T-cell (primary cell): ENCODE measurements at regions not wholly inside any gene's neighbourhood (a gene's known extent, or its start where the extent isn't known, plus 50 kb on each side); places are given as distances from the start of the nearest gene placed in this dataset.
"Not testable (repeated sequence)": the region's sequence is repeated elsewhere in the genome, so short reads cannot be mapped to it uniquely, and the experiment has no call there.

Source experiments
- ATAC-seq, 4 experiments: fragments of 200-7000 bp in 3 of 4; fragments of 150-1000 bp in 1 of 4; cut with Tn5 transposase; replicated peaks in 1 of 4; 1 replicate in 3 of 4; 2 replicates in 1 of 4; pipeline ENCODE4 v1.10.0; 2021; ENCODE audit warnings: moderate library complexity in 3 of 4, mild to moderate bottlenecking in 2 of 4, moderate number of reproducible peaks in 1 of 4
- CTCF ChIA-PET, 2 donors: fragments of 300-600 bp; sonication (Branson Sonifier 250); formaldehyde crosslinking; loops; one replicate each; lab custom pipeline; 2022; ENCODE audit warnings: antibody characterized with exemption in 2 of 2; lab: Charles Lee
- POLR2A ChIA-PET, 2 donors: fragments of 300-600 bp; sonication (Branson Sonifier 250); formaldehyde crosslinking; loops; one replicate each; lab custom pipeline; 2022; ENCODE audit warnings: antibody characterized with exemption in 2 of 2; lab: Charles Lee
- DNase-seq, 35 experiments: peaks; one replicate each; pipeline versions ENCODE4 v3.0.0 to v3.0.0-alpha.2; 2013 to 2023
- H3K27ac ChIP-seq: one replicate; pipeline ENCODE4 v1.5.1; 2013; ENCODE audit warnings: low read length
- H3K27me3 ChIP-seq, 2 experiments: replicated peaks in 1 of 2; 1 replicate in 1 of 2; 2 replicates in 1 of 2; pipeline versions ENCODE4 v1.6.1 to v1.7.0; 2013; ENCODE audit warnings: low read length in 1 of 2, mixed read lengths in 1 of 2; ENCODE audit not compliant: control insufficient read depth in 2 of 2, insufficient read depth in 2 of 2; ENCODE audit errors: extremely low read depth in 1 of 2
- H3K36me3 ChIP-seq, 2 donors: 1 replicate in 1 of 2; 2 replicates in 1 of 2; pipeline versions ENCODE4 v1.6.1 to v1.7.0; 2013; ENCODE audit warnings: low read length in 1 of 2; ENCODE audit not compliant: control insufficient read depth in 2 of 2, insufficient read depth in 1 of 2; ENCODE audit errors: extremely low read depth in 1 of 2
- H3K4me1 ChIP-seq, 2 experiments: 1 replicate in 1 of 2; 2 replicates in 1 of 2; pipeline versions ENCODE4 v1.6.1 to v1.7.0; 2013; ENCODE audit warnings: low read length in 2 of 2, mixed read lengths in 1 of 2; ENCODE audit not compliant: insufficient read depth in 2 of 2, control insufficient read depth in 1 of 2; ENCODE audit errors: extremely low read depth in 1 of 2
- H3K4me3 ChIP-seq, 2 donors: 1 replicate in 1 of 2; 2 replicates in 1 of 2; pipeline versions ENCODE4 v1.5.1 to v1.7.0; 2013; ENCODE audit warnings: mild to moderate bottlenecking in 2 of 2, low read length in 1 of 2, moderate library complexity in 1 of 2; ENCODE audit not compliant: control insufficient read depth in 1 of 2; ENCODE audit errors: extremely low read depth in 1 of 2
- H3K9me3 ChIP-seq: 2 replicates; pipeline ENCODE4 v1.7.0; 2013
- H3K27ac Mint-ChIP-seq, 2 donors: one replicate each; pipeline ENCODE4 v1.8.0; 2020 to 2021; ENCODE audit warnings: mild to moderate bottlenecking in 2 of 2, mixed read lengths in 2 of 2
- H3K27me3 Mint-ChIP-seq, 2 donors: one replicate each; pipeline ENCODE4 v1.8.0; 2021 to 2022; ENCODE audit warnings: mixed read lengths in 2 of 2
- H3K36me3 Mint-ChIP-seq: one replicate; pipeline ENCODE4 v1.8.0; 2021; ENCODE audit warnings: mixed read lengths
- H3K4me1 Mint-ChIP-seq, 3 donors: one replicate each; pipeline ENCODE4 v1.8.0; 2020 to 2022; ENCODE audit warnings: mixed read lengths in 3 of 3, mild to moderate bottlenecking in 1 of 3
- H3K4me3 Mint-ChIP-seq, 3 donors: one replicate each; pipeline ENCODE4 v1.8.0; 2020 to 2022; ENCODE audit warnings: mild to moderate bottlenecking in 3 of 3, mixed read lengths in 3 of 3, moderate library complexity in 3 of 3
- H3K9me3 Mint-ChIP-seq, 3 donors: one replicate each; pipeline ENCODE4 v1.8.0; 2020 to 2022; ENCODE audit warnings: mixed read lengths in 3 of 3
- WGBS: methylation state at CpG from one replicate; pipeline ENCODE4 v1.1.5; 2013; ENCODE audit warnings: missing lambda C conversion rate; ENCODE audit not compliant: insufficient coverage; 5-methylcytosine and 5-hydroxymethylcytosine counted together

DNA sequence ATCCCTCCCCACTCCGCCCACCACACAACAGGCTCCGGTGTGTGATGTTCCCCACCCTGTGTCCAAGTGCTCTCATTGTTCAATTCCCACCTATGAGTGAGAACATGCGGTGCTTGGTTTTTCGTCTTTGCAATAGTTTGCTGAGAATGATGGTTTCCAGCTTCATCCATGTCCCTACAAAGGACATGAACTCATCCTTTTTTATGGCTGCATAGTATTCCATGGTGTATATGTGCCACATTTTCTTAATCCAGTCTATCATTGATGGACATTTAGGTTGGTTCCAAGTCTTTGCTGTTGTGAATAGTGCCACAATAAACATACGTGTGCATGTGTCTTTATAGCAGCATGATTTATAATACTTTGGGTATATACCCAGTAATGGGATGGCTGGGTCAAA is 81.0 kb upstream of the TINAGL1 start:
- H3K27me3 ChIP-seq = peaks cover 0 to 12% of the 10 kb centered on the region in 2 experiments
- H3K27me3 Mint-ChIP-seq, H3K4me1 Mint-ChIP-seq, CTCF ChIA-PET, H3K36me3 Mint-ChIP-seq, H3K27ac Mint-ChIP-seq, POLR2A ChIA-PET, H3K9me3 Mint-ChIP-seq, ATAC-seq, H3K4me1 ChIP-seq, H3K36me3 ChIP-seq, H3K4me3 ChIP-seq, H3K9me3 ChIP-seq, H3K4me3 Mint-ChIP-seq, DNase-seq, H3K27ac ChIP-seq: not testable (repeated sequence)
- no CpG with 5 or more reads among the region's 5 CpGs for WGBS

DNA sequence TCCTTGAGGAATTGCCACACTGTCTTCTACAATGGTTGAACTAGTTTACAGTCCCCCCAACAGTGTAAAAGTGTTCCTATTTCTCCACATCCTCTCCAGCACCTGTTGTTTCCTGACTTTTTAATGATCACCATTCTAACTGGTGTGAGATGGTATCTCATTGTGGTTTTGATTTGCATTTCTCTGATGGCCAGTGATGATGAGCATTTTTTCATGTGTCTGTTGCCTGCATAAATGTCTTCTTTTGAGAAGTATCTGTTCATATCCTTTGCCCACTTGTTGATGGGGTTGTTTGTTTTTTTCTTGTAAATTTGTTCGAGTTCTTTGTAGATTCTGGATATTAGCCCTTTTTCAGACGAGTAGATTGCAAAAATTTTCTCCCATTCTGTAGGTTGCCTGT is 80.5 kb upstream of the TINAGL1 start:
- peaks cover 0 to 12% of the 10 kb centered on the region in 2 experiments for H3K27me3 ChIP-seq
- H3K27ac Mint-ChIP-seq, POLR2A ChIA-PET, DNase-seq, H3K4me1 ChIP-seq, H3K27ac ChIP-seq, H3K4me3 Mint-ChIP-seq, H3K4me3 ChIP-seq, H3K9me3 Mint-ChIP-seq, H3K36me3 ChIP-seq, H3K4me1 Mint-ChIP-seq, H3K27me3 Mint-ChIP-seq, H3K9me3 ChIP-seq, H3K36me3 Mint-ChIP-seq, CTCF ChIA-PET, ATAC-seq: not testable (repeated sequence)
- no CpG with 5 or more reads among the region's 2 CpGs for WGBS

DNA sequence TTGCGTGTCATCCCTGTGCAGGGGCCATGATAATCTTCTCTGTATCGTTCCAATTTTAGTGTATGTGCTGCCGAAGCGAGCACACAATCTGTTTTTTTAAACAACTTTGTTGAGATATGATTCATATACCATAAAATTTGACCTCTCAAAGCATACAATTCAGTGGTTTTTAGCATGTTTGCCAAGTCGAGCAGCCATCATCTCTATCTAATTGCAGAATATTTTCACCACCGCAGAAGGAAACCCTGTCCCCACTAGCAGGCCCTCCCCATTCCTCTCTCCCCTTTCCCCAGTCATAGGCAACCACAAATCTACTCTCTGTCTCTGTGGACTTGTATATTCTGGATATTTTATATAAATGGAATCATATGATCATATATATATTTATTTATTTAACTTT is 78.7 kb upstream of the TINAGL1 start:
- Histone ChIP-seq H3K27me3 (peaks cover 0 to 23% of the 10 kb centered on the region in 2 experiments), H3K36me3 (no peaks in the 10 kb centered on the region), H3K4me1 (no peaks in the 10 kb centered on the region), H3K27ac (no peak overlapping the region), H3K9me3 (no peaks in the 10 kb centered on the region), H3K4me3 (no peak overlapping the region)
- ATAC-seq (no peak), DNase-seq (no peak)
- POLR2A ChIA-PET = no interaction called here
- Mint-ChIP-seq H3K4me3 (no peak overlapping the region), H3K36me3 (no peaks in the 10 kb centered on the region), H3K4me1 (no peaks in the 10 kb centered on the region), H3K9me3 (no peaks in the 10 kb centered on the region), H3K27ac (no peak overlapping the region), H3K27me3 (peaks cover 0 to 18% of the 10 kb centered on the region in 2 donors)
- CTCF ChIA-PET = interaction anchor here in 1 of 2 donors (1.1 kb wide), 1 partner anchor 52 kb away, joined by 3 read pairs; no protein-coding TSS in a partner anchor
- 90% methylated on average over 3 of the region's 6 CpGs for WGBS

DNA sequence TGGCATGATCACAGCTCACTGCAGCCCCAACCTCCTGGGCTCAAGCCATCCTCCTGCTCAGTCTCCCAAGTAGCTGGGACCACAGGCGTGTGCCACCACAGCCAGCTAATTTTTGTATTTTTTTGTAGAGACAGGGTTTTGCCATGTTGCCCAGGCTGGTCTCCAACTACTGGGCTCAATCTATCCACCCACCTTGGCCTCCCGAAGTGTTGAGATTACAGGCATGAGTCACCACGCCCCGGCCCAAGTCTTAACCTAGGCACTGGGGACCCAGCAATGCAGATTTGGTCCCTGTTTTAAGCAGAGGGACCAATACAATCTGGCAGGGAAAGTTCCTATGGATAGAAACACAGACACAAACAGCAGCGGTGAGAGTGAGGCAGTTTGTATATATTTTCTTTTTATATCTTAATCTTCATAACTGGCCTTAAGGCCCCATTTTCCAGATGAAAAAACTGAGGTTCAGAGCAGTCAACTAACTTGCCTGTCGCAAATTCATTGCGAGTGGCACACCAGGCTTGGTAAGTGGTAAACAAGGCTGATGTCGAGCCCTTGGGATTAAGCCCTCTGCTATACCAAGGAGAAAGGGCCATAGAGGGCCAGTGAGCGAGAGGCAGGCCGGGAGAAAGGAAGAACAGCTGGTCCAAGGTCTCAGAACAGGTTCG is 77.8 kb upstream of the TINAGL1 start:
- H3K36me3 ChIP-seq = no peaks in the 10 kb centered on the region
- no peak for DNase-seq
- H3K4me3 ChIP-seq = no peak overlapping the region
- POLR2A ChIA-PET = no interaction called here
- CTCF ChIA-PET = interaction anchor here in 1 of 2 donors (1.1 kb wide), 1 partner anchor 51 kb away, joined by 3 read pairs; no protein-coding TSS in a partner anchor
- Mint-ChIP-seq H3K27ac (no peak overlapping the region), H3K36me3 (no peaks in the 10 kb centered on the region), H3K4me1 (no peaks in the 10 kb centered on the region), H3K27me3 (peaks cover 0 to 19% of the 10 kb centered on the region in 2 donors), H3K9me3 (no peaks in the 10 kb centered on the region), H3K4me3 (no peak overlapping the region)
- no peaks in the 10 kb centered on the region for H3K4me1 ChIP-seq
- H3K27me3 ChIP-seq = peaks cover 0 to 29% of the 10 kb centered on the region in 2 experiments
- ATAC-seq = no peak
- no peaks in the 10 kb centered on the region for H3K9me3 ChIP-seq
- no peak overlapping the region for H3K27ac ChIP-seq
- 76% methylated on average over 5 of the region's 11 CpGs for WGBS

DNA sequence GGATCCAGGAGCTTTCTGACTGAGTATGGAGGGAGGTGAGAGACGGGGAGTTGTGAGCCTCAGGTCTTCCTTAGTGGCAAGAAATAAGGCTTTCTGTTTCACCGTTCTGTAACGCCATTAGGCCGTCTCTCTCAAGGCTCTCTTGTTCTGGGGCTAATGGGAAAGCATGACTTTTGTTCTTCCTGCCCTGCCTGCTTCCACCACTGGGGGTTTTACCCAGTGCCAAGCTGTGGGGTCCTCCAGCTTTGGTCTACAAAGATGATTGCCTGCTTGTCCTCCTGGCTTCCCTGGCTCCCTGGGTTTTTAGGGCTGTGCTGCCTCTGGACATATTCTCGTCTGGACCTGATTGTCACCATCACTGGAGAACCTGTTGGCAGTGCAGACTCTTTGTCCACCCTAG is 74.8 kb upstream of the TINAGL1 start:
- Histone ChIP-seq H3K4me3 (no peak overlapping the region), H3K27me3 (peaks cover 0 to 51% of the 10 kb centered on the region in 2 experiments), H3K27ac (no peak overlapping the region), H3K36me3 (no peaks in the 10 kb centered on the region), H3K9me3 (no peaks in the 10 kb centered on the region), H3K4me1 (peaks cover 7 to 16% of the 10 kb centered on the region in 2 experiments)
- peaks cover 0 to 29% of the 10 kb centered on the region in 2 donors for H3K27me3 Mint-ChIP-seq
- ChIA-PET CTCF (no interaction called here), POLR2A (no interaction called here)
- ATAC-seq = no peak
- no peaks in the 10 kb centered on the region for H3K36me3 Mint-ChIP-seq
- H3K9me3 Mint-ChIP-seq = no peaks in the 10 kb centered on the region
- WGBS = 82% methylated on average over 5 of the region's 5 CpGs
- peaks cover 13 to 15% (median 13%) of the 10 kb centered on the region in 3 donors for H3K4me1 Mint-ChIP-seq
- H3K27ac Mint-ChIP-seq = no peak overlapping the region
- H3K4me3 Mint-ChIP-seq = no peak overlapping the region
- DNase-seq = no peak

DNA sequence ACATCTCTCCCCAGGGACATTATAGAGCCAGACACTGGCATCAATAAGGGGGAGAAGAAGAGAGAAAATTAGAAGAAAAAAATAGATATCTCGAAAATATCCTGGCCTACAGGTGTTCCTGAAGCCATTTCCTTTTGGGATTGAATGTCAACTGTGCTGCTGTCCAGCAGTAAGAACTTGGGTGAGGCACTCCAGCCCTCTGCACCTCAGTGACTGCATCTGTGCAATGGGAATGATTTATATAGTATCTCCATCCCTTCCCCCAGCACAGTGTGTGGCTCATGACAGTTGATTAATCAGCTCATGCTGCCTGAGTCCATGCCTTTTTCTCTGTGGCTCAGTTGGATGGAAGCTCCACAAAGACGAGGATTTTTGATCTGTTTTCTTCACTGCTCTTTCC is 74.1 kb upstream of the TINAGL1 start:
- CTCF ChIA-PET = no interaction called here
- Mint-ChIP-seq H3K27ac (no peak overlapping the region), H3K4me1 (peaks cover 14 to 18% (median 17%) of the 10 kb centered on the region in 3 donors), H3K9me3 (no peaks in the 10 kb centered on the region), H3K27me3 (peaks cover 0 to 32% of the 10 kb centered on the region in 2 donors), H3K4me3 (no peak overlapping the region), H3K36me3 (no peaks in the 10 kb centered on the region)
- Histone ChIP-seq H3K27ac (no peak overlapping the region), H3K4me1 (peaks cover 9 to 16% of the 10 kb centered on the region in 2 experiments), H3K36me3 (no peaks in the 10 kb centered on the region), H3K27me3 (peaks cover 0 to 51% of the 10 kb centered on the region in 2 experiments), H3K9me3 (no peaks in the 10 kb centered on the region), H3K4me3 (no peak overlapping the region)
- ATAC-seq (no peak), DNase-seq (no peak)
- POLR2A ChIA-PET = no interaction called here
- WGBS = 46% methylated on average over 2 of the region's 2 CpGs
